Suprapubic skin (tissue), 4 donors: ENCODE measurements at regions not wholly inside any gene's neighbourhood (a gene's known extent, or its start where the extent isn't known, plus 50 kb on each side); places are given as distances from the start of the nearest gene placed in this dataset.

ENCODE experiments used
- DNase-seq, 2 donors: peaks; one replicate each; pipeline ENCODE4 v3.0.0-alpha.2; 2019; ENCODE audit warnings: low spot score in 2 of 2
- H3K27ac ChIP-seq: fragments of 200-600 bp; sonication (generic); one replicate; pipeline ENCODE4 v1.5.1; 2019
- H3K27me3 ChIP-seq: fragments of 200-600 bp; sonication (generic); one replicate; pipeline ENCODE4 v1.5.1; 2019
- H3K36me3 ChIP-seq: fragments of 200-600 bp; sonication (generic); one replicate; pipeline ENCODE4 v1.5.1; 2019
- H3K4me1 ChIP-seq: fragments of 200-600 bp; sonication (generic); one replicate; pipeline ENCODE4 v1.5.1; 2019
- H3K4me3 ChIP-seq: fragments of 200-600 bp; sonication (generic); one replicate; pipeline ENCODE4 v1.5.1; 2019; ENCODE audit warnings: mild to moderate bottlenecking
- H3K9me3 ChIP-seq: fragments of 200-600 bp; sonication (generic); one replicate; pipeline ENCODE4 v1.5.1; 2019
- CTCF ChIP-seq, 2 donors: fragments of 200-600 bp in 1 of 2; fragments of 450-650 bp in 1 of 2; sonication (generic) in 1 of 2; IDR thresholded peaks; one replicate each; pipeline ENCODE4 v1.5.1; 2016 to 2019; ENCODE audit warnings: antibody characterized with exemption in 2 of 2, mild to moderate bottlenecking in 1 of 2, moderate library complexity in 1 of 2
- EP300 ChIP-seq: sonication (generic); formaldehyde crosslinking; IDR thresholded peaks from one replicate; pipeline ENCODE4 v1.6.1; 2017; ENCODE audit warnings: antibody characterized with exemption
- POLR2A ChIP-seq, 2 donors: fragments of 450-650 bp; IDR thresholded peaks; one replicate each; pipeline ENCODE4 v1.6.1; 2017; ENCODE audit warnings: antibody characterized with exemption in 2 of 2, mild to moderate bottlenecking in 2 of 2, moderate library complexity in 2 of 2
- POLR2AphosphoS5 ChIP-seq, 3 donors: sonication (generic); formaldehyde crosslinking; IDR thresholded peaks; one replicate each; pipeline ENCODE4 v1.6.1; 2017; ENCODE audit warnings: antibody characterized with exemption in 3 of 3
- WGBS: methylation state at CpG from one replicate; pipeline ENCODE4 v1.1.5; 2018; 5-methylcytosine and 5-hydroxymethylcytosine counted together

- Histone ChIP-seq H3K27ac (no peak overlapping the region), H3K9me3 (no peaks in the 10 kb centered on the region), H3K36me3 (no peaks in the 10 kb centered on the region), H3K4me3 (no peak overlapping the region), H3K4me1 (no peaks in the 10 kb centered on the region), H3K27me3 (no peaks in the 10 kb centered on the region)
- 97% methylated on average over 1 of the region's 1 CpG for WGBS
- no peak for DNase-seq
- no peak for TF ChIP-seq CTCF (IDR thresholded peaks at IDR 0.05)
These were observed 85.5 kb upstream of the VANGL1 start for GRCh38 chr1:115556236-115556635.

DNA sequence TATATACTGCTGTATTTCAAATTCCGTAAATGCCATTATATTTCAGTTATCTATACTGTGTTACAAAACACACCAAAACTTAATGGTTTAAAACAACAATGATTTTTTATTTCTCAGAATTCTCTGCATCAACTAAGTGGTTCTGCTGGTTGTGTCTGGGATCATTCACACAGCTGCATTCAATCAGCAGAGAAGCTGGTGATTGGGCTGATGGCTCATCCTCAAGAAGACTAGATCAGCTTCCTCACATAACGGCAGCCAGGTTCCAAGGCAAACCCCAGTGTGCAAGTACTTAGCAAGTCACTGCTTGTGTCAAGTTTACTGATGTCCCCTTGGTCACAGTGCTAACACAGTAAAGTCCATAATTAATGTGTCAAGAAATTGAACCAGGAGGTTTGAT lies 86.3 kb upstream of the VANGL1 start:
- WGBS, result 34% methylated on average over 2 of the region's 2 CpGs

GRCh38 chr1:115547696-115548095 lies 94.1 kb upstream of the VANGL1 start:
- no peaks in the 10 kb centered on the region for H3K27me3 ChIP-seq
- no peak for DNase-seq
- WGBS, result 56% methylated on average over 6 of the region's 6 CpGs
- H3K36me3 ChIP-seq, result no peaks in the 10 kb centered on the region
- H3K4me3 ChIP-seq, result no peak overlapping the region
- peaks cover 11% of the 10 kb centered on the region for H3K4me1 ChIP-seq
- TF ChIP-seq EP300, result no peak
- no peaks in the 10 kb centered on the region for H3K9me3 ChIP-seq
- H3K27ac ChIP-seq, result no peak overlapping the region

More for the DNA sequence above, 86.3 kb upstream of the VANGL1 start:
- Histone ChIP-seq H3K36me3 (no peaks in the 10 kb centered on the region), H3K9me3 (no peaks in the 10 kb centered on the region), H3K27ac (no peak overlapping the region), H3K4me3 (no peak overlapping the region), H3K27me3 (no peaks in the 10 kb centered on the region), H3K4me1 (no peaks in the 10 kb centered on the region)
- TF ChIP-seq POLR2A (IDR thresholded peaks at IDR 0.05), result no peak
- no peak for TF ChIP-seq POLR2AphosphoS5 (IDR thresholded peaks at IDR 0.05)
- no peak for TF ChIP-seq CTCF (IDR thresholded peaks at IDR 0.05)
- no peak for TF ChIP-seq EP300
- DNase-seq, result no peak

DNA sequence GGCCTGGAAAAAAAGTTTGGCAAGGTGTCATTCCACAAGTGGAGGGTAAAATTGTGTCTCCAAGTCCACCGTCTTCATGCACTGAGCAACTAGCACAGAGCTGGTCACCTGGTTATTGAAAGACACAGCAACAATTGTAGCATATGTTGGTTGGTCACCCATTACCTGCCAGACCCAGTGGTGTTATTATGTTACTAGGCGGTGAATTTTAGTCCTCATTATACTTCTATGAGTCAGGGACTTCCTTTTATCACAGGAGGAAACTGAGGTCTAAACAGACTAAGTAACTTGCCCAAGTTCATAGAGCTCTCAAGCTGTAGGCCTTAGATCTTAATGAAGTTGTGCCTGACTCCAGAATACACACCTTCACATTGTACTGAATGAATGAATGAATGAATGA lies 94.9 kb upstream of the VANGL1 start:
- no peak overlapping the region for H3K27ac ChIP-seq
- 92% methylated on average over 2 of the region's 2 CpGs for WGBS
- no peaks in the 10 kb centered on the region for H3K9me3 ChIP-seq
- no peaks in the 10 kb centered on the region for H3K27me3 ChIP-seq
- TF ChIP-seq EP300 (no peak), POLR2AphosphoS5 (IDR thresholded peaks at IDR 0.05) (no peak), POLR2A (IDR thresholded peaks at IDR 0.05) (no peak), CTCF (IDR thresholded peaks at IDR 0.05) (no peak)
- H3K36me3 ChIP-seq, result no peaks in the 10 kb centered on the region
- no peak overlapping the region for H3K4me3 ChIP-seq
- DNase-seq, result no peak
- H3K4me1 ChIP-seq, result peaks cover 11% of the 10 kb centered on the region

- peak in 1 of 2 donors; percentile 64 for DNase-seq
- Histone ChIP-seq H3K27me3 (no peaks in the 10 kb centered on the region), H3K27ac (no peak overlapping the region), H3K36me3 (no peaks in the 10 kb centered on the region), H3K4me1 (peaks cover 11% of the 10 kb centered on the region), H3K4me3 (no peak overlapping the region), H3K9me3 (no peaks in the 10 kb centered on the region)
- TF ChIP-seq POLR2A (IDR thresholded peaks at IDR 0.05), result no peak
- peak in 1 of 2 donors; percentile 13 for TF ChIP-seq CTCF (IDR thresholded peaks at IDR 0.05)
- whole genome bisulfite sequencing, result 32% methylated on average over 9 of the region's 9 CpGs
These were observed 95.7 kb upstream of the VANGL1 start for GRCh38 chr1:115545791-115546733.
